HG03066 (cell line): ENCODE measurements at regions not wholly inside any gene's neighbourhood (a gene's known extent, or its start where the extent isn't known, plus 50 kb on each side); places are given as distances from the start of the nearest gene placed in this dataset.
"Not testable (repeated sequence)": the region's sequence is repeated elsewhere in the genome, so short reads cannot be mapped to it uniquely, and the experiment has no call there.

Experiments used
- ATAC-seq: cut with Tn5 transposase; IDR thresholded peaks from one replicate; pipeline ENCODE4 v1.9.1; 2021; ENCODE audit warnings: low read depth; ENCODE audit not compliant: unreplicated experiment

GRCh38 chr2:51263951-51264350 lies 232.0 kb upstream of the NRXN1 start:
- no peak for ATAC-seq

GRCh38 chr2:51263101-51263500 lies 231.2 kb upstream of the NRXN1 start:
- not testable (repeated sequence) for ATAC-seq

GRCh38 chr2:51258301-51258700 lies 226.4 kb upstream of the NRXN1 start:
- ATAC-seq: no peak

GRCh38 chr2:51256736-51257135 lies 224.8 kb upstream of the NRXN1 start:
- no peak for ATAC-seq

GRCh38 chr2:51251356-51251755 lies 219.4 kb upstream of the NRXN1 start:
- ATAC-seq: no peak

- ATAC-seq: no peak
Measured at GRCh38 chr2:51247252-51247805, 215.4 kb upstream of the NRXN1 start.

GRCh38 chr2:51243892-51244535 lies 212.1 kb upstream of the NRXN1 start:
- ATAC-seq: no peak

- no peak for ATAC-seq
Measured at GRCh38 chr2:51237626-51238271, 205.8 kb upstream of the NRXN1 start.

GRCh38 chr2:51232027-51232426 lies 200.1 kb upstream of the NRXN1 start:
- ATAC-seq: no peak

GRCh38 chr2:51231071-51231470 lies 199.1 kb upstream of the NRXN1 start:
- ATAC-seq: no peak

- ATAC-seq: no peak
Measured at GRCh38 chr2:51225377-51225776, 193.4 kb upstream of the NRXN1 start.

GRCh38 chr2:51224790-51225189 lies 192.9 kb upstream of the NRXN1 start:
- no peak for ATAC-seq

- no peak for ATAC-seq
Measured at GRCh38 chr2:51222106-51222505, 190.2 kb upstream of the NRXN1 start.

- no peak for ATAC-seq
Measured at GRCh38 chr2:51220606-51221005, 188.7 kb upstream of the NRXN1 start.

GRCh38 chr2:51220080-51220479 lies 188.1 kb upstream of the NRXN1 start:
- no peak for ATAC-seq

GRCh38 chr2:51219468-51219867 lies 187.5 kb upstream of the NRXN1 start:
- no peak for ATAC-seq

GRCh38 chr2:51218047-51218446 lies 186.1 kb upstream of the NRXN1 start:
- ATAC-seq: no peak

- no peak for ATAC-seq
Measured at GRCh38 chr2:51213826-51214225, 181.9 kb upstream of the NRXN1 start.

- ATAC-seq: no peak
Measured at GRCh38 chr2:51212374-51212773, 180.4 kb upstream of the NRXN1 start.

GRCh38 chr2:51208521-51208920 lies 176.6 kb upstream of the NRXN1 start:
- no peak for ATAC-seq

GRCh38 chr2:51201295-51201694 lies 169.4 kb upstream of the NRXN1 start:
- ATAC-seq: no peak

GRCh38 chr2:51194656-51195055 lies 162.7 kb upstream of the NRXN1 start:
- ATAC-seq: no peak
